Stimulated activated CD8-positive, alpha-beta memory T cell treated with anti-CD3 and anti-CD28 coated beads, Interleukin-4, amount 100 ng/mL, for 1 hour (primary cell): ENCODE measurements at regions not wholly inside any gene's neighbourhood (a gene's known extent, or its start where the extent isn't known, plus 50 kb on each side); places are given as distances from the start of the nearest gene placed in this dataset.

Source experiments
- DNase-seq, 2 donors: peaks; one replicate each; pipeline ENCODE4 v3.0.0-alpha.2; 2020; ENCODE audit warnings: low read depth in 2 of 2, low spot score in 1 of 2

GRCh38 chr5:158133369-158133768 is 274.4 kb upstream of the CLINT1 start:
- DNase-seq: no peak

GRCh38 chr5:158127536-158127935 is 268.6 kb upstream of the CLINT1 start:
- no peak for DNase-seq

- DNase-seq: no peak
These were observed 267.8 kb upstream of the CLINT1 start for GRCh38 chr5:158126442-158127405.

- no peak for DNase-seq
These were observed 265.8 kb upstream of the CLINT1 start for GRCh38 chr5:158124606-158125316.

- DNase-seq: no peak
These were observed 264.6 kb upstream of the CLINT1 start for GRCh38 chr5:158123595-158123994.

GRCh38 chr5:158121678-158122077 is 262.7 kb upstream of the CLINT1 start:
- DNase-seq: no peak

- no peak for DNase-seq
These were observed 261.8 kb upstream of the CLINT1 start for GRCh38 chr5:158120760-158121159.

- no peak for DNase-seq
These were observed 261.2 kb upstream of the CLINT1 start for GRCh38 chr5:158119961-158120723.

- no peak for DNase-seq
These were observed 258.7 kb upstream of the CLINT1 start for GRCh38 chr5:158117467-158118160.

- no peak for DNase-seq
These were observed 258.0 kb upstream of the CLINT1 start for GRCh38 chr5:158116965-158117364.

- DNase-seq: no peak
These were observed 256.5 kb upstream of the CLINT1 start for GRCh38 chr5:158115468-158115867.

GRCh38 chr5:158108177-158108576 is 249.2 kb upstream of the CLINT1 start:
- DNase-seq: no peak

GRCh38 chr5:158100373-158100888 is 241.5 kb upstream of the CLINT1 start:
- no peak for DNase-seq

GRCh38 chr5:158099571-158100105 is 240.7 kb upstream of the CLINT1 start:
- no peak for DNase-seq

GRCh38 chr5:158096835-158097234 is 237.9 kb upstream of the CLINT1 start:
- no peak for DNase-seq

GRCh38 chr5:158086856-158087255 is 227.9 kb upstream of the CLINT1 start:
- DNase-seq: no peak

- DNase-seq: no peak
These were observed 225.3 kb upstream of the CLINT1 start for GRCh38 chr5:158084292-158084691.

GRCh38 chr5:158082696-158083287 is 223.8 kb upstream of the CLINT1 start:
- no peak for DNase-seq

- no peak for DNase-seq
These were observed 221.2 kb upstream of the CLINT1 start for GRCh38 chr5:158080112-158080511.

GRCh38 chr5:158079097-158079496 is 220.2 kb upstream of the CLINT1 start:
- DNase-seq: no peak
